K562 (cell line): ENCODE measurements at regions not wholly inside any gene's neighbourhood (a gene's known extent, or its start where the extent isn't known, plus 50 kb on each side); places are given as distances from the start of the nearest gene placed in this dataset.

Source experiments
- ATAC-seq: fragments of 200-7000 bp; cut with Tn5 transposase; 3 replicates; pipeline ENCODE4 v1.9.1; 2020; ENCODE audit warnings: moderate library complexity
- BruUV-seq: library from RNA; stranded (reverse); fragments of 400-500 nt; replicated peaks from 2 replicates; lab custom pipeline; 2021; lab: Mats Ljungman, UMichigan
- CTCF ChIA-PET: fragments of 300-600 bp; formaldehyde crosslinking; extraction: SDS; loops from one replicate; lab custom pipeline; 2021; ENCODE audit warnings: low intra/inter-chr PET ratio; lab: Yijun Ruan, JAX
- POLR2A ChIA-PET: fragments of 300-600, 350-650 bp; sonication (Branson Sonifier 250); formaldehyde crosslinking; extraction: SDS; loops from one replicate; lab custom pipeline; 2021; ENCODE audit warnings: antibody characterized with exemption, inconsistent platforms; lab: Yijun Ruan, JAX
- DNase-seq, 4 experiments: peaks; one replicate each; pipeline versions ENCODE4 v3.0.0 to v3.0.0-alpha.2; 2011 to 2018; ENCODE audit warnings: low spot score in 3 of 4, mixed read lengths in 3 of 4; ENCODE audit errors: extremely low read depth in 1 of 4
- FAIRE-seq: peaks from 2 replicates; lab custom pipeline; 2011; peaks lifted over from hg19 to GRCh38; lab: Jason Lieb, UNC
- H2AFZ ChIP-seq: 2 replicates; pipeline ENCODE4 v1.6.0; 2011; ENCODE audit warnings: low read depth, low read length, control low read depth, inconsistent platforms
- H3K27ac ChIP-seq: fragments of 200-600 bp; 3 replicates; pipeline ENCODE4 v1.8.0; 2011; ENCODE audit warnings: low read depth, mild to moderate bottlenecking, control low read depth, inconsistent platforms, low read length, moderate library complexity, mixed read lengths; ENCODE audit errors: extremely low read depth
- H3K27me3 ChIP-seq, 2 experiments: fragments of 300-600 bp in 1 of 2; 2 replicates in 1 of 2; 3 replicates in 1 of 2; pipeline versions ENCODE4 v1.6.0 to v1.8.0; 2011; ENCODE audit warnings: inconsistent platforms in 2 of 2, low read length in 2 of 2, mild to moderate bottlenecking in 1 of 2, mixed read lengths in 1 of 2, moderate library complexity in 1 of 2; ENCODE audit not compliant: control insufficient read depth in 2 of 2, insufficient read depth in 2 of 2
- H3K36me3 ChIP-seq: fragments of 300-600 bp; 3 replicates; pipeline ENCODE4 v1.8.0; 2011; ENCODE audit warnings: mild to moderate bottlenecking, low read length, inconsistent platforms; ENCODE audit not compliant: control insufficient read depth, insufficient read depth
- H3K4me1 ChIP-seq, 2 experiments: fragments of 200-600 bp in 1 of 2; replicated peaks in 1 of 2; 2 replicates in 1 of 2; 3 replicates in 1 of 2; pipeline versions ENCODE4 v1.5.1 to v1.8.0; 2011; ENCODE audit warnings: inconsistent platforms in 2 of 2, low read length in 2 of 2, mild to moderate bottlenecking in 1 of 2, mixed read lengths in 1 of 2, moderate library complexity in 1 of 2; ENCODE audit not compliant: control insufficient read depth in 2 of 2, insufficient read depth in 2 of 2
- H3K4me2 ChIP-seq: 2 replicates; pipeline ENCODE4 v1.6.1; 2011; ENCODE audit warnings: low read length, control low read depth, inconsistent platforms, mixed read lengths; ENCODE audit not compliant: insufficient read depth
- H3K4me3 ChIP-seq: fragments of 200-600 bp; sonication (generic), shearing (Covaris generic); 2 replicates; pipeline ENCODE4 v1.5.1; 2016; ENCODE audit warnings: control low read depth, inconsistent platforms
- H3K79me2 ChIP-seq: fragments of 200-600 bp; 3 replicates; pipeline ENCODE4 v1.8.0; 2011; ENCODE audit warnings: low read length, inconsistent platforms; ENCODE audit not compliant: control insufficient read depth, insufficient read depth
- H3K9ac ChIP-seq, 2 experiments: 2 replicates each; pipeline versions ENCODE4 v1.6.0 to v1.6.1; 2011; ENCODE audit warnings: low read depth in 2 of 2, low read length in 2 of 2, control low read depth in 1 of 2, inconsistent platforms in 1 of 2, mild to moderate bottlenecking in 1 of 2, mixed read lengths in 1 of 2; ENCODE audit not compliant: insufficient read depth in 1 of 2
- H3K9me1 ChIP-seq: one replicate; pipeline ENCODE4 v1.6.0; 2011; ENCODE audit warnings: inconsistent platforms, mild to moderate bottlenecking, low read length, moderate library complexity; ENCODE audit not compliant: control insufficient read depth, insufficient read depth
- H3K9me3 ChIP-seq: replicated peaks from 2 replicates; pipeline ENCODE4 v1.5.1; 2011; ENCODE audit warnings: low read depth, low read length, inconsistent platforms; ENCODE audit not compliant: control insufficient read depth, insufficient read depth
- H4K20me1 ChIP-seq: replicated peaks from 2 replicates; pipeline ENCODE4 v1.6.1; 2011; ENCODE audit warnings: low read length, inconsistent platforms, mixed read lengths; ENCODE audit not compliant: control insufficient read depth, insufficient read depth
- ATF2 ChIP-seq: sonication (generic); formaldehyde crosslinking; IDR thresholded peaks from 2 replicates; pipeline ENCODE4 v1.8.1; 2022; ENCODE audit warnings: missing genetic modification reagents
- CSDE1 ChIP-seq, 2 experiments: fragments of 450-650 bp; IDR thresholded peaks; 2 replicates each; pipeline ENCODE4 v1.6.1; 2016; ENCODE audit warnings: mild to moderate bottlenecking in 1 of 2
- DDX20 ChIP-seq: fragments of 450-650 bp; IDR thresholded peaks from 2 replicates; pipeline ENCODE4 v1.6.1; 2016; ENCODE audit warnings: missing genetic modification characterization, low read depth, mild to moderate bottlenecking, missing compliant biosample characterization, moderate library complexity
- E2F3 ChIP-seq: fragments of 250-450 bp; sonication (Bioruptor Pico); IDR thresholded peaks from 2 replicates; pipeline ENCODE4 v1.4.0; 2020; ENCODE audit warnings: mild to moderate bottlenecking
- IFI16 ChIP-seq: fragments of 250-450 bp; sonication (Bioruptor Pico); IDR thresholded peaks from 2 replicates; pipeline ENCODE4 v2.1.2; 2022; ENCODE audit warnings: mild to moderate bottlenecking, inconsistent platforms
- MED1 ChIP-seq: sonication (generic); formaldehyde crosslinking; IDR thresholded peaks from 2 replicates; pipeline ENCODE4 v1.8.1; 2023; ENCODE audit warnings: missing genetic modification reagents, borderline replicate concordance
- NR1H2 ChIP-seq: sonication (generic); formaldehyde crosslinking; IDR thresholded peaks from 2 replicates; pipeline ENCODE4 v1.4.0; 2020; ENCODE audit warnings: mild to moderate bottlenecking, missing genetic modification reagents
- POLR2G ChIP-seq: fragments of 200-400 bp; formaldehyde crosslinking; IDR thresholded peaks from 2 replicates; pipeline ENCODE4 v1.6.1; 2017; ENCODE audit warnings: low read depth, mild to moderate bottlenecking, antibody characterized with exemption, low read length, moderate library complexity
- ZNF175 ChIP-seq: fragments of 200-800 bp; sonication (Bioruptor generic); IDR thresholded peaks from 2 replicates; pipeline ENCODE4 v1.6.1; 2016; ENCODE audit warnings: low read depth, mild to moderate bottlenecking, missing genetic modification characterization, missing compliant biosample characterization
- ZNF197 ChIP-seq: fragments of 200-800 bp; sonication (Bioruptor generic); IDR thresholded peaks from 2 replicates; pipeline ENCODE4 v1.6.1; 2016; ENCODE audit warnings: low read depth, missing genetic modification characterization, missing compliant biosample characterization
- ZSCAN32 ChIP-seq: fragments of 450-650 bp; formaldehyde crosslinking; IDR thresholded peaks from 2 replicates; pipeline ENCODE4 v1.4.0; 2020; ENCODE audit warnings: mild to moderate bottlenecking, moderate library complexity
- in situ Hi-C: fragments of 300-500 bp; cut with MboI; formaldehyde crosslinking; loops from 4 replicates; pipeline ENCODE4 v1.15.0; 2018; ENCODE audit warnings: inconsistent platforms, mixed read lengths
- intact Hi-C: fragments of 100-400 bp; cut with micrococcal nuclease; formaldehyde crosslinking; loops from 2 replicates; pipeline ENCODE4 v1.14.2; 2022
- TF ChIP-seq, protein P1 (sequence below): fragments of 200-800 bp; sonication (Bioruptor generic); IDR thresholded peaks from 2 replicates; pipeline ENCODE4 v1.6.1; 2017; ENCODE audit warnings: missing genetic modification characterization, missing compliant biosample characterization
- TF ChIP-seq, protein P2 (sequence below): sonication (generic); formaldehyde crosslinking; IDR thresholded peaks from 2 replicates; pipeline ENCODE4 v1.8.0; 2022; ENCODE audit warnings: mild to moderate bottlenecking, missing genetic modification reagents
- TF ChIP-seq, protein P3 (sequence below): sonication (generic); formaldehyde crosslinking; IDR thresholded peaks from 2 replicates; pipeline ENCODE4 v1.8.0; 2022; ENCODE audit warnings: missing genetic modification reagents, mild to moderate bottlenecking, moderate library complexity, borderline replicate concordance
- TF ChIP-seq, protein P4 (sequence below), 2 experiments: fragments of 450-650 bp in 1 of 2; sonication (generic) in 1 of 2; formaldehyde crosslinking; conservative IDR thresholded peaks; 2 replicates each; pipeline versions ENCODE4 v1.4.0 to v1.8.1; 2020 to 2022; ENCODE audit warnings: mild to moderate bottlenecking in 1 of 2, missing genetic modification reagents in 1 of 2

- Histone ChIP-seq H3K36me3 (no peaks in the 10 kb centered on the region), H2AFZ (no peak overlapping the region), H3K79me2 (no peaks in the 10 kb centered on the region), H3K9ac (no peak overlapping the region), H3K27ac (no peak overlapping the region), H3K4me2 (no peak overlapping the region), H4K20me1 (no peaks in the 10 kb centered on the region), H3K9me3 (no peaks in the 10 kb centered on the region), H3K4me3 (no peak overlapping the region), H3K27me3 (no peaks in the 10 kb centered on the region), H3K4me1 (no peaks in the 10 kb centered on the region), H3K9me1 (no peaks in the 10 kb centered on the region)
- no TSS peak for BruUV-seq
- no peak for DNase-seq
- TF ChIP-seq, protein P1, sequence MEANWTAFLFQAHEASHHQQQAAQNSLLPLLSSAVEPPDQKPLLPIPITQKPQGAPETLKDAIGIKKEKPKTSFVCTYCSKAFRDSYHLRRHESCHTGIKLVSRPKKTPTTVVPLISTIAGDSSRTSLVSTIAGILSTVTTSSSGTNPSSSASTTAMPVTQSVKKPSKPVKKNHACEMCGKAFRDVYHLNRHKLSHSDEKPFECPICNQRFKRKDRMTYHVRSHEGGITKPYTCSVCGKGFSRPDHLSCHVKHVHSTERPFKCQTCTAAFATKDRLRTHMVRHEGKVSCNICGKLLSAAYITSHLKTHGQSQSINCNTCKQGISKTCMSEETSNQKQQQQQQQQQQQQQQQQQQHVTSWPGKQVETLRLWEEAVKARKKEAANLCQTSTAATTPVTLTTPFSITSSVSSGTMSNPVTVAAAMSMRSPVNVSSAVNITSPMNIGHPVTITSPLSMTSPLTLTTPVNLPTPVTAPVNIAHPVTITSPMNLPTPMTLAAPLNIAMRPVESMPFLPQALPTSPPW (CRISPR knock-in tag), result no peak
- TF ChIP-seq CSDE1 (IDR thresholded peaks at IDR 0.05) (no peak), NR1H2 (CRISPR knock-in tag) (no peak), ZNF197 (CRISPR knock-in tag) (no peak), IFI16 (CRISPR knock-in tag) (no peak), MED1 (CRISPR knock-in tag) (no peak), DDX20 (no peak), E2F3 (no peak), ATF2 (CRISPR knock-in tag) (no peak), ZSCAN32 (CRISPR knock-in tag) (no peak), ZNF175 (CRISPR knock-in tag) (no peak), POLR2G (no peak)
- TF ChIP-seq, protein P2, sequence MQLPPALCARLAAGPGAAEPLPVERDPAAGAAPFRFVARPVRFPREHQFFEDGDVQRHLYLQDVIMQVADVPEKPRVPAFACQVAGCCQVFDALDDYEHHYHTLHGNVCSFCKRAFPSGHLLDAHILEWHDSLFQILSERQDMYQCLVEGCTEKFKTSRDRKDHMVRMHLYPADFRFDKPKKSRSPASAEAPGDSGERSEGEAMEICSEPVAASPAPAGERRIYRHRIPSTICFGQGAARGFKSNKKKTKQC (CRISPR knock-in tag), result no peak
- TF ChIP-seq, protein P3, sequence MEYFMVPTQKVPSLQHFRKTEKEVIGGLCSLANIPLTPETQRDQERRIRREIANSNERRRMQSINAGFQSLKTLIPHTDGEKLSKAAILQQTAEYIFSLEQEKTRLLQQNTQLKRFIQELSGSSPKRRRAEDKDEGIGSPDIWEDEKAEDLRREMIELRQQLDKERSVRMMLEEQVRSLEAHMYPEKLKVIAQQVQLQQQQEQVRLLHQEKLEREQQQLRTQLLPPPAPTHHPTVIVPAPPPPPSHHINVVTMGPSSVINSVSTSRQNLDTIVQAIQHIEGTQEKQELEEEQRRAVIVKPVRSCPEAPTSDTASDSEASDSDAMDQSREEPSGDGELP (CRISPR knock-in tag), result no peak
- TF ChIP-seq, protein P4, sequence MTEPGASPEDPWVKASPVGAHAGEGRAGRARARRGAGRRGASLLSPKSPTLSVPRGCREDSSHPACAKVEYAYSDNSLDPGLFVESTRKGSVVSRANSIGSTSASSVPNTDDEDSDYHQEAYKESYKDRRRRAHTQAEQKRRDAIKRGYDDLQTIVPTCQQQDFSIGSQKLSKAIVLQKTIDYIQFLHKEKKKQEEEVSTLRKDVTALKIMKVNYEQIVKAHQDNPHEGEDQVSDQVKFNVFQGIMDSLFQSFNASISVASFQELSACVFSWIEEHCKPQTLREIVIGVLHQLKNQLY (CRISPR knock-in tag; conservative IDR thresholded peaks at IDR 0.05), result no peak
- ChIA-PET POLR2A (no interaction called here), CTCF (no interaction called here)
- FAIRE-seq, result no peak
- in situ Hi-C loops (no loop called here), intact Hi-C loops (no loop called here)
- ATAC-seq, result no peak
These were observed 707.7 kb upstream of the NOVA1 start for GRCh38 chr14:27305441-27305945.
